H9 (cell line): ENCODE measurements at regions not wholly inside any gene's neighbourhood (a gene's known extent, or its start where the extent isn't known, plus 50 kb on each side); places are given as distances from the start of the nearest gene placed in this dataset.

Source experiments
- DNase-seq: peaks from one replicate; pipeline ENCODE4 v3.0.0-alpha.2; 2017
- H2AFZ ChIP-seq: one replicate; pipeline ENCODE4 v1.6.1; 2013; ENCODE audit warnings: mild to moderate bottlenecking, low read length, control low read depth, moderate library complexity
- H2AK5ac ChIP-seq: 2 replicates; pipeline ENCODE4 v1.6.1; 2013; ENCODE audit warnings: low read length, control low read depth, mixed read lengths; ENCODE audit not compliant: insufficient read length
- H2BK120ac ChIP-seq: one replicate; pipeline ENCODE4 v1.6.1; 2013; ENCODE audit warnings: low read depth, mild to moderate bottlenecking, low read length, control low read depth, inconsistent platforms; ENCODE audit not compliant: poor library complexity, severe bottlenecking
- H2BK12ac ChIP-seq: 2 replicates; pipeline ENCODE4 v1.6.1; 2013; ENCODE audit warnings: low read length, control low read depth, mixed read lengths, low read depth; ENCODE audit not compliant: insufficient read length
- H2BK15ac ChIP-seq: 2 replicates; pipeline ENCODE4 v1.6.1; 2013; ENCODE audit warnings: low read depth, low read length, control low read depth
- H2BK20ac ChIP-seq: one replicate; pipeline ENCODE4 v1.6.1; 2013; ENCODE audit warnings: low read depth, mild to moderate bottlenecking, low read length, control low read depth, inconsistent platforms; ENCODE audit not compliant: poor library complexity, severe bottlenecking
- H2BK5ac ChIP-seq: 2 replicates; pipeline ENCODE4 v1.6.1; 2013; ENCODE audit warnings: low read length, control low read depth, mixed read lengths; ENCODE audit not compliant: insufficient read length
- H3K14ac ChIP-seq: 2 replicates; pipeline ENCODE4 v1.6.1; 2013; ENCODE audit warnings: low read length, control low read depth; ENCODE audit not compliant: insufficient read depth
- H3K18ac ChIP-seq: 2 replicates; pipeline ENCODE4 v1.6.1; 2013; ENCODE audit warnings: low read depth, mild to moderate bottlenecking, mixed read lengths, low read length, control low read depth; ENCODE audit not compliant: insufficient read length
- H3K23ac ChIP-seq: 2 replicates; pipeline ENCODE4 v1.6.1; 2013; ENCODE audit warnings: low read length, control low read depth, mixed read lengths, low read depth; ENCODE audit not compliant: insufficient read length
- H3K23me2 ChIP-seq: 2 replicates; pipeline ENCODE4 v1.6.1; 2013; ENCODE audit warnings: low read depth, mild to moderate bottlenecking, mixed read lengths, low read length, control low read depth; ENCODE audit not compliant: insufficient read length, poor library complexity, severe bottlenecking
- H3K27ac ChIP-seq: 2 replicates; pipeline ENCODE4 v1.5.1; 2013; ENCODE audit warnings: low read length, control low read depth, mixed read lengths, low read depth; ENCODE audit not compliant: insufficient read length
- H3K27me3 ChIP-seq: 2 replicates; pipeline ENCODE4 v1.6.1; 2013; ENCODE audit warnings: low read length, control low read depth, inconsistent platforms; ENCODE audit not compliant: insufficient read depth
- H3K4ac ChIP-seq: 2 replicates; pipeline ENCODE4 v1.6.1; 2013; ENCODE audit warnings: low read depth, mild to moderate bottlenecking, control low read depth, inconsistent platforms, low read length, moderate library complexity
- H3K4me1 ChIP-seq: 2 replicates; pipeline ENCODE4 v1.6.1; 2013; ENCODE audit warnings: low read length, control low read depth, inconsistent platforms; ENCODE audit not compliant: insufficient read depth
- H3K4me2 ChIP-seq: 2 replicates; pipeline ENCODE4 v1.6.1; 2013; ENCODE audit warnings: low read length, control low read depth, mixed read lengths; ENCODE audit not compliant: insufficient read length, insufficient read depth
- H3K56ac ChIP-seq: 2 replicates; pipeline ENCODE4 v1.6.1; 2013; ENCODE audit warnings: low read depth, mild to moderate bottlenecking, mixed read lengths, low read length, control low read depth; ENCODE audit not compliant: insufficient read length
- H3K79me1 ChIP-seq: 2 replicates; pipeline ENCODE4 v1.6.1; 2013; ENCODE audit warnings: low read depth, mild to moderate bottlenecking, moderate library complexity, low read length, control low read depth, inconsistent platforms; ENCODE audit not compliant: insufficient read depth, poor library complexity, severe bottlenecking
- H3K79me2 ChIP-seq: 2 replicates; pipeline ENCODE4 v1.6.1; 2013; ENCODE audit warnings: low read length, control low read depth, inconsistent platforms; ENCODE audit not compliant: insufficient read depth
- H3K9ac ChIP-seq: 2 replicates; pipeline ENCODE4 v1.6.1; 2013; ENCODE audit warnings: low read length, control low read depth, mixed read lengths; ENCODE audit not compliant: insufficient read length; ENCODE audit errors: extremely low read depth
- H3K9me3 ChIP-seq: one replicate; pipeline ENCODE4 v1.6.1; 2013; ENCODE audit warnings: low read depth, low read length, inconsistent platforms; ENCODE audit not compliant: control insufficient read depth
- H3T11ph ChIP-seq: one replicate; pipeline ENCODE4 v1.6.1; 2013; ENCODE audit warnings: mild to moderate bottlenecking, low read length, control low read depth, inconsistent platforms
- H4K20me1 ChIP-seq: one replicate; pipeline ENCODE4 v1.6.1; 2013; ENCODE audit not compliant: control insufficient read depth, insufficient read length, insufficient read depth
- H4K5ac ChIP-seq: 2 replicates; pipeline ENCODE4 v1.6.1; 2013; ENCODE audit warnings: low read depth, mild to moderate bottlenecking, mixed read lengths, low read length, control low read depth; ENCODE audit not compliant: insufficient read length
- H4K8ac ChIP-seq: replicated peaks from 2 replicates; pipeline ENCODE4 v1.6.1; 2013; ENCODE audit warnings: low read length, control low read depth, mixed read lengths, low read depth; ENCODE audit not compliant: insufficient read length
- H4K91ac ChIP-seq: 2 replicates; pipeline ENCODE4 v1.6.1; 2013; ENCODE audit warnings: low read depth, mild to moderate bottlenecking, moderate library complexity, mixed read lengths, low read length, control low read depth; ENCODE audit not compliant: insufficient read length
- H3K27ac Mint-ChIP-seq, 3 experiments: 2 replicates in 2 of 3; 3 replicates in 1 of 3; pipeline ENCODE4 v1.8.0; 2020 to 2021; ENCODE audit warnings: mixed read lengths in 3 of 3, mild to moderate bottlenecking in 1 of 3, moderate library complexity in 1 of 3
- H3K27me3 Mint-ChIP-seq: 2 replicates; pipeline ENCODE4 v1.8.0; 2021; ENCODE audit warnings: low read depth, mild to moderate bottlenecking, moderate library complexity, mixed read lengths
- H3K36me3 Mint-ChIP-seq, 3 experiments: 2 replicates in 2 of 3; 3 replicates in 1 of 3; pipeline ENCODE4 v1.8.0; 2020 to 2021; ENCODE audit warnings: low read depth in 3 of 3, mixed read lengths in 3 of 3; ENCODE audit not compliant: insufficient read depth in 1 of 3
- H3K4me1 Mint-ChIP-seq, 2 experiments: 2 replicates each; pipeline ENCODE4 v1.8.0; 2020; ENCODE audit warnings: mixed read lengths in 2 of 2
- H3K4me3 Mint-ChIP-seq, 2 experiments: 2 replicates in 1 of 2; 3 replicates in 1 of 2; pipeline ENCODE4 v1.8.0; 2020 to 2021; ENCODE audit warnings: mild to moderate bottlenecking in 2 of 2, mixed read lengths in 2 of 2, moderate library complexity in 1 of 2
- H3K9me3 Mint-ChIP-seq, 2 experiments: 2 replicates in 1 of 2; 3 replicates in 1 of 2; pipeline ENCODE4 v1.8.0; 2020; ENCODE audit warnings: mild to moderate bottlenecking in 2 of 2, mixed read lengths in 2 of 2, moderate library complexity in 1 of 2
- CTCF ChIP-seq: fragments of 200-600 bp; sonication (generic); conservative IDR thresholded peaks from 3 replicates; pipeline ENCODE4 v1.8.0; 2021; ENCODE audit warnings: antibody characterized with exemption, mild to moderate bottlenecking
- WGBS: extraction: QIAGEN DNeasy Blood & Tissue Kit; methylation state at CpG from one replicate; pipeline ENCODE4 v1.1.7; 2013; ENCODE audit warnings: missing lambda C conversion rate, low lambda C conversion rate, mixed read lengths; ENCODE audit not compliant: insufficient read length; ENCODE audit errors: extremely low coverage; 5-methylcytosine and 5-hydroxymethylcytosine counted together

GRCh38 chr2:15010346-15010745 is 377.8 kb downstream of the LRATD1 start:
- WGBS, result no CpG with 5 or more reads among the region's 1 CpG
- no peak overlapping the region for H2BK12ac ChIP-seq

More at GRCh38 chr2:15010346-15010745, 377.8 kb downstream of the LRATD1 start:
- no peaks in the 10 kb centered on the region for H3K4me1 ChIP-seq
- TF ChIP-seq CTCF, result no peak
- no peak overlapping the region for H3K27ac Mint-ChIP-seq
- H2BK5ac ChIP-seq, result no peak overlapping the region
- H3K9me3 ChIP-seq, result no peaks in the 10 kb centered on the region
- H2AK5ac ChIP-seq, result no peak overlapping the region
- no peak overlapping the region for H2BK20ac ChIP-seq
- H3K27me3 Mint-ChIP-seq, result no peaks in the 10 kb centered on the region
- peaks cover 0 to 7% of the 10 kb centered on the region in 2 experiments; a peak in 1 of 5 replicates for H3K9me3 Mint-ChIP-seq
- no peak overlapping the region for H3K4me2 ChIP-seq
- H2BK15ac ChIP-seq, result no peak overlapping the region
- peaks cover 0 to 2% of the 10 kb centered on the region in 2 experiments; a peak in 1 of 4 replicates for H3K4me1 Mint-ChIP-seq
- H4K91ac ChIP-seq, result no peak overlapping the region
- H2BK120ac ChIP-seq, result no peak overlapping the region
- no peaks in the 10 kb centered on the region for H3K79me1 ChIP-seq
- no peak overlapping the region for H3T11ph ChIP-seq
- H3K4ac ChIP-seq, result no peak overlapping the region
- no peak overlapping the region for H3K9ac ChIP-seq
- no peak overlapping the region for H4K5ac ChIP-seq
- H3K27me3 ChIP-seq, result no peaks in the 10 kb centered on the region
- H3K36me3 Mint-ChIP-seq, result 0 out of 7 replicates have a peak, but pooled peaks cover 0 to 6% (median 0%) of the 10 kb centered on the region in 3 experiments
- H4K8ac ChIP-seq, result no peak overlapping the region
- no peak overlapping the region for H3K14ac ChIP-seq
- no peaks in the 10 kb centered on the region for H3K23me2 ChIP-seq
- H3K79me2 ChIP-seq, result no peaks in the 10 kb centered on the region
- no peak overlapping the region for H2AFZ ChIP-seq
- no peak overlapping the region for H3K56ac ChIP-seq
- H4K20me1 ChIP-seq, result no peaks in the 10 kb centered on the region
- no peak overlapping the region for H3K27ac ChIP-seq
- H3K4me3 Mint-ChIP-seq, result no peak overlapping the region
- H3K18ac ChIP-seq, result no peak overlapping the region
- no peak overlapping the region for H3K23ac ChIP-seq
- DNase-seq, result no peak
